GM12892 (cell line): ENCODE measurements at regions not wholly inside any gene's neighbourhood (a gene's known extent, or its start where the extent isn't known, plus 50 kb on each side); places are given as distances from the start of the nearest gene placed in this dataset.

Experiments
- DNase-seq: peaks from one replicate; pipeline ENCODE4 v3.0.0; 2011; ENCODE audit not compliant: insufficient read length
- FAIRE-seq: peaks from 2 replicates; lab custom pipeline; 2011; peaks lifted over from hg19 to GRCh38; lab: Jason Lieb, UNC
- POLR2A ChIP-seq: IDR thresholded peaks from 2 replicates; pipeline ENCODE4 v1.6.1; 2011; ENCODE audit warnings: low read depth, low read length, control low read depth
- POLR2AphosphoS5 ChIP-seq: IDR thresholded peaks from 2 replicates; pipeline ENCODE4 v1.6.1; 2011; ENCODE audit warnings: low read depth, low read length, control low read depth
- TAF1 ChIP-seq: IDR thresholded peaks from 2 replicates; pipeline ENCODE4 v1.6.1; 2011; ENCODE audit warnings: low read depth, mild to moderate bottlenecking, control low read depth, low read length, borderline replicate concordance

DNA sequence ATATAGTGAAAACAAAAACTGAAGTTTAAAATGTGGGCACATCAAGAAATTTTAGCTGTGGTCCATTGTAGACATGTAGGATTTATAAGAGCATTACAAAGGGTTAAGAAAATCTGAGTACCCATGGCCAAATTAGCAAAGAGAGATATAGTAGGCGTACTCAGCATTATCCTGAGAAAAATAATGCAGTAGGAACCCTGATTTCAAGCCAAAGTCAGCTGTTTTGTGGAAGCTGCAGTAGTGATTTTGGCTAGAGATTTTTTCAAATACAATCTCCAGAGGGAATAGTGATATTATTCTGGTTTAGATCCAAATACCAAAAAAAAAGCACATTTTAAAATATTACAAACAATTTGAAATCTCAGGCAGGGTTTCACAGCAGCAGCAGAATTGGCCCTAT lies 450.9 kb downstream of the FBXO15 start:
- TF ChIP-seq POLR2AphosphoS5 (no peak), TAF1 (no peak), POLR2A (no peak)
- no peak for DNase-seq
- no peak for FAIRE-seq

DNA sequence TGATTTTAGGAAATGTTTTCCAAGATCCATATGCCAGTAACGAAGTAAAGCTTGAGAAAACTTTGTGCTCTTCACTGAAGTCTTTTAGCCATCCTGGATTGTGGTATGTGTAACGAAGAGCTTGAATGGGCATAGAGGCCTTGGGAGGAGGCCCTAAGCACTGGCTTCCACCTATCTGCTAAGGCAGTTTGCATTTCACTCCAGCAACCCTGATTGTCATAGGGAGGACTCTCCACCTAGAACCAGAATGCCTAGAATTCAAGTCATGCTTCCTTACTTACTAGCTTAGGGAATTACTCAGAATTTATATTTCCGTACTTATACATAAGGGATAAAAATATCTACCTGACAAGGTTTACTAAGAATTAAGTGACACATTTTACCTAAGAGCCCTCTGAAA lies 451.5 kb downstream of the FBXO15 start:
- no peak for DNase-seq
- FAIRE-seq, result no peak
- TF ChIP-seq POLR2A (no peak), POLR2AphosphoS5 (no peak), TAF1 (no peak)

DNA sequence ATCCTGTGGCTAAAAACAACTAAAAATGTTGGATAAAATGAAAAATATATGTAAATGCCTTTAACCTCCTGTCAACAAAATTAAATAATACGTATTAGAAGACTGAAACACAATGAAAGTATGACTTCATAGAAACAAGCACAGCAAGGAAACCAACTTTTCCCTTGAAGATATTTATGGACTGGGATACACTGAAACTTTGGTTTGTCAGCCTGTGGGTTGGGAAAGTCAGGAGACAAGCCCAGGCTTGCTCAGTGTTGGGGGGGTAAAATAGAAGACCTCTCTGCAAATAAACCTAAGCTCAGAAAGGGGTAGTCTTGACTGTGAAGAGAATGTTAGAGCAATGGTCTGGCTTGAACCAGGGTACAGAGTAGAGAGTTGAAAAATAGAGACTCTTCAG lies 454.5 kb downstream of the FBXO15 start:
- FAIRE-seq (no peak), DNase-seq (no peak)
- TF ChIP-seq POLR2AphosphoS5 (no peak), TAF1 (no peak), POLR2A (no peak)

DNA sequence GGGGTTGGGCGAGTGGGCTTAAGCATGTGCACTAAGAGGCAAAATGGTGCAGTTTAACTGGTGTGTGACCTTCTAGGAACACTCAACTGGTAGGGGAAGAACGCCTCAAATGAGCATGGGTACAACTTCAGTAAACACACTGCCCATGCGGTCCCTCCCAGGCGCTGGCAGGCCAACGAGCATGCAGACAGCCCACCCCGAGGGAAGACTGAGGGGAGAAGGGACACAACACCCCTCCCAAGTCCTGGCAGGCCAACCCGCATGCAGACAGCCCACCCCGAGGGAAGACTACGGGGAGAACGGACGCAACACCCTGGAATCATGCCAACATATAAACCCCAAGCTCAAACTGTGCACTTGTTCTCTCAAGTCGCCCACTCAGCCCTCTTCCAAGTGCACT lies 456.0 kb downstream of the FBXO15 start:
- no peak for FAIRE-seq
- DNase-seq, result no peak
- no peak for TF ChIP-seq TAF1
- TF ChIP-seq POLR2AphosphoS5, result no peak
- TF ChIP-seq POLR2A, result no peak

DNA sequence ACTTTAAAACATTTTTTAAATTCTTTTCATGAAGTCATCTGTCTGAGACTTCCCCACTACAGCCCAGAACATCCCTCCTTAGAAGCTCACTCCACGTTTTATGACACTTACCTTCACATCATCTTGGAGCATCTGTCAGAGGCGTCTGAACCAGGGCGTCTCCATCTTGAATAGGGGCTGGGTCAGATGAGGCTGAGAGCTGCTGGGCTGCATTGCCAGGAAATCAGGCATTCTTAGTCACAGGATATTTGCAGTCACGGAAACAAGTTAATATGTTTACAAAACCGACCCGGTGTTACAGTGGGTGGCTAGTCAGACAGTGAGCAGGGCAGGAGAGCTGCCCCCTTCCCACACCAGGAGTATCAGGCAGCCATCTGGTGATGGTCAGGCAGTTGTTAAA lies 456.5 kb downstream of the FBXO15 start:
- no peak for DNase-seq
- TF ChIP-seq TAF1, result no peak
- TF ChIP-seq POLR2AphosphoS5, result no peak
- TF ChIP-seq POLR2A, result no peak
- FAIRE-seq, result no peak

DNA sequence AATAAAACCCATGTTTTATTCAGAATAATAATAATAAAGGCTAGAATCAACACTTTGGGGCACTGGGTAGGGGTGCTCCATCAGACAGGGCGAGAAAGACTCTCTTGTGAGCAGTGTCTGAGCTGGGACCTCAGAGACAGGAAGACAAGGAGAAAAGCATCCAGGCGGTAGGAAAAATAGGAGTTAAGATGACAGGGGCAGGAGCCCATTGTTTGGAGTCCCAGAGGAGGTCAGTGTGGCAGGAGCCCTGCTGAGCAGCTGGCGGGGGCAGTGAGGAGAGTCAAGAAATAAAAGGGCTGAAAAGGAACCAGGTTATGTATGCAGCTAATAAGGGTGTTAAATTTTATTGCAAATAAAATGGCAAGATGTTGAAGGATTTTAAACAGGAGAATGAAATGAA lies 457.4 kb downstream of the FBXO15 start:
- DNase-seq (no peak), FAIRE-seq (no peak)
- TF ChIP-seq POLR2AphosphoS5 (no peak), POLR2A (no peak), TAF1 (no peak)

DNA sequence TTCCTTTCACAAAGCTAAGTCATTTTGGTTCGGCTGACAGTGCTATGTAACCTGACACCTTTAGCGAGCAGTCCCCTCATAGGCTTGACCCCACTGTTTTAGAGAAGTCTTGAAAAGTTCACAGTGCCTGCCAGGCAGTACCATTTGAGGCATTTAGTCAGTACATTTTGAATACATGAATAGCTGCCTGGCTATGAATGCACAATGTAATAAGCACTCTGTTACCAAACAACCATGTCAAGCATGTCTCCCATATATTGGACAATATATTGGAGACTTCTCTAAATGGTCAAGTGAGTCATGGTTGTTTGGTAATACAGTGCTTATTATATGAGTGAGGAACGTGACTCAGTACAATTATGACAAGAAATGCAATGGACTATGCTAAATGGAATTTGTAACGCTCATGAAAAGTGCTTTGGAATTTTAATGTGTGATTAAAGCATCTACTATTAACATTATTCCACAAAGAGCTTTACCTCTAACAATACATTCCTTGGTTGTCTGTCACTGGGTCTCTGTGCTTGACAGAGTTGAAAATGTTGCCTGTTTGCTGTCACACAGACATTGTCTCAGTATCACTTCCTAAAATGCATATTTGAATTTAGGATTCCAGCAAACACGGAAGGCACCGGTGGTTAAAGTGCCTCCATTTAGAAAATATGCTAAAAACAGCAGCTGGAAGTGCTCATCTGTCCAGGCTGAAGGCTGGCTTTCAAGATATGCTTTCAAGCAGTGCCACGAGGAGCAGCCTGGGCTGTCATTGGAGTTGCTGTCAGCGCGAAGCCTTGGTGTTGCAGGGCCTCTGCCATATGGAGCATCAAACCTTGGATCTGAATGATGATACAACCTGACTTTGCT lies 458.6 kb downstream of the FBXO15 start:
- no peak for TF ChIP-seq TAF1
- no peak for TF ChIP-seq POLR2AphosphoS5
- no peak for TF ChIP-seq POLR2A
- DNase-seq, result no peak
- no peak for FAIRE-seq

DNA sequence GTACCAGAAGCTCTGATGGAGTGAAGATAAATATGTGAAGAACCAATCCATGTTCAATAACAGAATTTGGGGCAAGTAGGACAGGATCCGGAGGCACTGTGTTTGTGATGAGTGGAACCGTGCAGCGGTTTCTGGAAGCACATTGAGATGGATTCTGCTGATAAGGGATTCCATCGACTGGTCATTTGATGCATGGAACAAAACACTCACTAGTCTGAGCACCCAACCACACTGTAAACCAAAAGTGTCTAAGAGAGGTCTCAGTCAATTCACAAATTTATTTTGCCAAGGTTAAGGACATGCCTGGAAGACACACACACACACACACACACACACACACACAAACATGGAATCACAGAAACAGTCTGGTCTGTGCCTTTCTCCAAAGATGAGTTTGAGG lies 459.5 kb downstream of the FBXO15 start:
- DNase-seq (no peak), FAIRE-seq (no peak)
- TF ChIP-seq TAF1, result no peak
- TF ChIP-seq POLR2AphosphoS5, result no peak
- no peak for TF ChIP-seq POLR2A

DNA sequence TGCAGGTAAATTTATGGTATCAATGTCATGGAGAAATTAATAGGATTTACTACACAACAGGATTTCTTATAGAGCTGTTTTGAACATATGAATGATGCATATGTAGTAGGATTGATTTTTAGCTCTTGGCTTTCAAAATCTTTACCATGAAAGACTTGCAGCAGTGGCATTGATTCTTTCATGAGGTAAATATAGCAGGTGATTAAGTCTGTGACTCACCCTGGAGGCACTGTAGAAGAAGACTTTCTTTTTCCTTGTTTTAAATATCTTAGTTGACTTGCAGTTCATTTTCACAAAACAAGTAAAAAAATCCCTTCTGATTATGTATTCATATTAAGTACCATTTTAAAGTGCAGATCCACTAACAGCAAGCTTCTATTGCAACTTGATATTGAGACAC lies 463.0 kb downstream of the FBXO15 start:
- DNase-seq, result no peak
- no peak for TF ChIP-seq POLR2A
- TF ChIP-seq TAF1, result no peak
- no peak for TF ChIP-seq POLR2AphosphoS5
- no peak for FAIRE-seq

DNA sequence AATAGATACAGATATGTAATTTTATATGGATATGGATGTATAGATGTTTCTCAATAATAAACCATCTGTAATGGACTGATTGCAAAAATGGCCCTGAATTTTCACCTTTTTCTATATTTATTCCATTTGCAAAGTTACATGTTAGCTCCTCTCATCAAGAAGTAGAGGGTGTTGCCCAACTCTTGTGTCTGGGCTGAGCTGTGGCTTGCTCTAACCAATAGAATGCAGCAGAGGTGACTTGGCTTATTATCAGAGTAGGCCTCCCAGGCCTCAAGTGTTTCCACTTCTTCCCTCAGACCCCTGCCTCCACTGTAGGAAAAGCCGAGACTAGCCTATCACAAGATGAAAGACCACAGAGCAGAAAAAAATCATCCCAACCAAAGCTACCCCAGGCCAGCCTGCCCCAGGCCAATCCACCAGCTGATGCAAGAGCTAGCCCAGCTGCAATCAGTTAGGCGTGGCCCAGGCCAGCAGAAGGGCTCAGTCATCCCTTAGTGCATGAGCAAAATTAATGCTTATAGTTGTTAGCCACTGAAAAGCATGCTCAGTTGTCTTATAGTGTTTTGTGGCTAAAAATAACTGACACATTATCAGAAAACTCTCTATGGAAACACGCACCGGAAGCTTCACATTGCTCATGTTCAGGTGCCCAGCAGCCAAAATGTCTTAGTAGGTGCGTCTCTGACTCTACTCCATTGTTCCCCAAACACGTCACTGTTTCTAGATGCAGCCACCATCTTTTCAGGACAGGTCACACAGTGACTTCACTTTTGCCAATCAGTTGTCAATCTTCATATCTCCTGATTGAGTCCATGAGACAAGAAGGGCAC lies 464.0 kb downstream of the FBXO15 start:
- DNase-seq (no peak), FAIRE-seq (peak; percentile 30)
- TF ChIP-seq POLR2AphosphoS5 (no peak), POLR2A (no peak), TAF1 (no peak)

DNA sequence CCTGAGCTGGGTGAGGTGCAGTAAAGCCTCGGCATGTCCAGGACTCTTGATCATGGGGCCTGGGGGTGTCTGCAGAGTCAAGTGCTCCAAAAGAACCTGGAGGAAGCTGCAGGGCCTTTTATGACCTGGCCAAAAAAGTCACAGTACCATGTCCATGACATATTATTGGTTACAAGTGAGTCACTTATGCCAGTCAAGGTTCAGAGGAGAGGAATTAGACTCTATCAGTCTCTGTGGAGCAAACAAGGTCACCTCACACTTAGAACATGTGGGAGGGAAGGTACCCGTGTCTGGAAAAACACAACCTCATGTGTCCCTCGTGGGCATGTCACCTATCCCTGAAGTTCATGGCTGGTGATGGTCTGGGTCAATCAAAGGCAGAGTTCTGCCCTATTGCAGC lies 465.7 kb downstream of the FBXO15 start:
- TF ChIP-seq TAF1, result no peak
- TF ChIP-seq POLR2AphosphoS5, result no peak
- no peak for TF ChIP-seq POLR2A
- no peak for FAIRE-seq
- DNase-seq, result no peak

DNA sequence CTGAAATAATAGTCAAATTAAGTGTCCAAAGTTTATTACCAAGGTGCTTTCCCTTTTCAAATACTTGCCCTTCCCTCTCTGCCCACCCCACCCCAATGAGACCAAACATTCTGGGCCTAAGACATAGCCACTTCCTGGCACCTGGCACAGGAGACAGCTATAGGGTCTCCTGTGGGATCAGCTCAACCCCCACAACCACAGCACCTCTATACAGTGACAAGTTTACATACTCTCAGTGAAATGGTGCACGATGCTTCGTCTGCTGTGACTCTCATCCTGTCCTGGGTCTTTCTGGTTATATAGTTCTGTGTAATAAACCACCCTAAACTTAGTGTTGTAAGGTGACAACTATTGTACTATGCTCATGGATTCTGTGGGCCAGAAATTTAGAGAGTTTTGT lies 466.2 kb downstream of the FBXO15 start:
- no peak for TF ChIP-seq POLR2AphosphoS5
- FAIRE-seq (no peak), DNase-seq (no peak)
